C4-2B (cell line): ENCODE measurements at regions not wholly inside any gene's neighbourhood (a gene's known extent, or its start where the extent isn't known, plus 50 kb on each side); places are given as distances from the start of the nearest gene placed in this dataset.

Experiments used
- H3K27ac ChIP-seq: fragments of 450-650 bp; 2 replicates; pipeline ENCODE4 v1.5.1; 2017
- ZFX ChIP-seq: fragments of 450-650 bp; IDR thresholded peaks from 2 replicates; pipeline ENCODE4 v1.6.1; 2017
- TF ChIP-seq, protein P1 (sequence below): fragments of 450-650 bp; conservative IDR thresholded peaks from 2 replicates; pipeline ENCODE4 v1.5.1; 2017; ENCODE audit warnings: mild to moderate bottlenecking

DNA sequence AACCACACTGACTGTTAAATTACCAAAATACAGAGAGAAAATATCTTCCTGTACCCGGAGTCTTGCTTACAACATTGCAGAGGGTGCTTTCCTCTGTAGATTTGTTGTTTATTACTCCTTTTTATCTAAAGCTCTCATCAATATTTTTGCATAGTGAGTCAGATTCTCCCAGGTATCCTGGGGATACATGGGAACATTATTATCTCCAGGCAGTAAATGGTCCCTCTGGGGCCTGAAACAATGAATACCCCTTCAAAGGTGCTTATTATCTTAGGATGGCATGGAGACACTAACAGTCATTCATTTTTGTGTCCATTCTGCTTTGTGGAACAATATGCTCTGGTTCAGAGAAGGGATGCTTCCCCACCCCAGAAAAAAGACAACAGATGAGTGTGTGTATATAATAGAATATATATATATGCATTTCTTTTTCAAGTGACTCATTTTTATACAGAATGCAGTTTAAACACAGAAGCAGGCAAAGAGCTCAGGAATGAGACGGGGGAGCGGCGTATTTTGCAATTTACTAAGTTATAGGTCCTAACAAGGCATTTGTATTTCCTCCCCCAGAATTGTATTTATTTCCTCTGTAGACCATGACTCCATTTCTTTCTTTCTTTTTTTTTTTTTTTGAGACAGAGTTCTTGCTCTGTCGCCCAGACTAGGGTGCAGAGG lies 424.8 kb upstream of the ZEB2 start:
- H3K27ac ChIP-seq = no peak overlapping the region
- TF ChIP-seq, protein P1, sequence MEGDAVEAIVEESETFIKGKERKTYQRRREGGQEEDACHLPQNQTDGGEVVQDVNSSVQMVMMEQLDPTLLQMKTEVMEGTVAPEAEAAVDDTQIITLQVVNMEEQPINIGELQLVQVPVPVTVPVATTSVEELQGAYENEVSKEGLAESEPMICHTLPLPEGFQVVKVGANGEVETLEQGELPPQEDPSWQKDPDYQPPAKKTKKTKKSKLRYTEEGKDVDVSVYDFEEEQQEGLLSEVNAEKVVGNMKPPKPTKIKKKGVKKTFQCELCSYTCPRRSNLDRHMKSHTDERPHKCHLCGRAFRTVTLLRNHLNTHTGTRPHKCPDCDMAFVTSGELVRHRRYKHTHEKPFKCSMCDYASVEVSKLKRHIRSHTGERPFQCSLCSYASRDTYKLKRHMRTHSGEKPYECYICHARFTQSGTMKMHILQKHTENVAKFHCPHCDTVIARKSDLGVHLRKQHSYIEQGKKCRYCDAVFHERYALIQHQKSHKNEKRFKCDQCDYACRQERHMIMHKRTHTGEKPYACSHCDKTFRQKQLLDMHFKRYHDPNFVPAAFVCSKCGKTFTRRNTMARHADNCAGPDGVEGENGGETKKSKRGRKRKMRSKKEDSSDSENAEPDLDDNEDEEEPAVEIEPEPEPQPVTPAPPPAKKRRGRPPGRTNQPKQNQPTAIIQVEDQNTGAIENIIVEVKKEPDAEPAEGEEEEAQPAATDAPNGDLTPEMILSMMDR = no peak
- TF ChIP-seq ZFX = no peak

DNA sequence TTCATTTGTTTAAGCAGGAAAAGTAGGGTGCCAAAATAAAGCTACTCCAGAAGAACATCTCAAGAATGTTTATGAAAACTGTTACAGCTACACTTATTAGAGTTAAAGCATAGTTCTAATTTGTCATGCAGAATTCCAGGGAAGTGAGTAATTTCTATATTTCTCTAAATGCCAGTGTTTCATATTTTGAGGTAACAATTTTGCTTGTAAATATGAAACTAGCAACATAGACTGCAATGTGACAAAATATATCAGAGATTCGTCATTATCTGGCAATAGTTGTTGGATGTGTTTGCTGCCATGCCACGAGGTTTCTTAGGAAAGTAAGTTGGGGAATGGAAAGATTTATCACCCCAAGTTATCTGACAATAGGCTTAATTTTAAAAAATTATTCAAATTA lies 424.1 kb upstream of the ZEB2 start:
- TF ChIP-seq ZFX = no peak
- TF ChIP-seq, protein P1 = no peak
- H3K27ac ChIP-seq = no peak overlapping the region

- no peak for TF ChIP-seq ZFX
- TF ChIP-seq, protein P1 = no peak
- no peak overlapping the region for H3K27ac ChIP-seq
These were observed 423.5 kb upstream of the ZEB2 start for GRCh38 chr2:144943293-144943941.

- no peak overlapping the region for H3K27ac ChIP-seq
These were observed 422.8 kb upstream of the ZEB2 start for GRCh38 chr2:144942516-144943256.

GRCh38 chr2:144941743-144942488 lies 422.0 kb upstream of the ZEB2 start:
- H3K27ac ChIP-seq = no peak overlapping the region
- TF ChIP-seq ZFX = no peak
- TF ChIP-seq, protein P1 = no peak

More at GRCh38 chr2:144942516-144943256, 422.8 kb upstream of the ZEB2 start:
- TF ChIP-seq, protein P1 = no peak
- no peak for TF ChIP-seq ZFX

DNA sequence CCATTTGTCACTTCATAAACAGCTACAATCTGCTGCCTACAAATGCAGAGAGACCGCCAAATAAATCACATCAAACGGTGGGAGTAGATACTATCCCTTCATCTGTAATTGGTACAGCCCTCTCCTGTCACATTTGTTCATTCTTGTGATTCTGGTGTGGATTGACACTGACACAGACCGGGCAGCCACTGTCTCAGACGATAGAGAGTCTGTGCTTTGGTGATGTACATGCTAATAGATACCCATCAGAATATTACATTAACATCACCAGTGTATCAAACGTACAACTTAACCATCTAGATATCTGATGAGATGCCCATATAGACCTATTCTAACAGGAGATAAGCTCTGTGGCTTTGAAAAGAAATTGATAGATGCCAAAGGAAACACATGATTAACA lies 419.7 kb upstream of the ZEB2 start:
- TF ChIP-seq ZFX = no peak
- TF ChIP-seq, protein P1 = no peak
- no peak overlapping the region for H3K27ac ChIP-seq
